KMS-11 (cell line): ENCODE measurements at regions not wholly inside any gene's neighbourhood (a gene's known extent, or its start where the extent isn't known, plus 50 kb on each side); places are given as distances from the start of the nearest gene placed in this dataset.

Experiments
- H2AFZ ChIP-seq: fragments of 200-600 bp; sonication (generic); 2 replicates; pipeline ENCODE4 v1.6.1; 2016; ENCODE audit warnings: antibody characterized with exemption, mixed run types, low read depth
- H3K27ac ChIP-seq: fragments of 200-600 bp; sonication (generic); 2 replicates; pipeline ENCODE4 v1.6.1; 2016; ENCODE audit warnings: mild to moderate bottlenecking, mixed run types
- H3K27me3 ChIP-seq: fragments of 200-600 bp; sonication (generic); 2 replicates; pipeline ENCODE4 v1.6.1; 2017; ENCODE audit warnings: mild to moderate bottlenecking, low read depth, mixed run types, moderate library complexity; ENCODE audit not compliant: insufficient read depth
- H3K36me3 ChIP-seq: fragments of 200-600 bp; sonication (generic); 2 replicates; pipeline ENCODE4 v1.6.1; 2017; ENCODE audit warnings: mild to moderate bottlenecking, mixed run types; ENCODE audit not compliant: insufficient read depth
- H3K4me1 ChIP-seq: fragments of 200-600 bp; sonication (generic); 2 replicates; pipeline ENCODE4 v1.6.1; 2016; ENCODE audit warnings: mild to moderate bottlenecking, low read depth, mixed run types; ENCODE audit not compliant: poor library complexity, severe bottlenecking
- H3K4me2 ChIP-seq: fragments of 200-600 bp; sonication (generic); 2 replicates; pipeline ENCODE4 v1.7.0; 2016; ENCODE audit warnings: mild to moderate bottlenecking, mixed run types
- H3K4me3 ChIP-seq: fragments of 200-600 bp; sonication (generic); IDR thresholded peaks from 2 replicates; pipeline ENCODE4 v1.6.1; 2017; ENCODE audit warnings: low read depth, low read length, mixed read lengths; ENCODE audit not compliant: insufficient read depth
- H3K79me2 ChIP-seq: fragments of 200-600 bp; sonication (generic); 2 replicates; pipeline ENCODE4 v1.6.1; 2016; ENCODE audit warnings: low read depth, mixed run types; ENCODE audit not compliant: insufficient read depth
- H3K9ac ChIP-seq: fragments of 200-600 bp; sonication (generic); 2 replicates; pipeline ENCODE4 v1.6.1; 2016; ENCODE audit warnings: mild to moderate bottlenecking, mixed run types
- H4K20me1 ChIP-seq: fragments of 200-600 bp; sonication (generic); 2 replicates; pipeline ENCODE4 v1.6.1; 2016; ENCODE audit warnings: mild to moderate bottlenecking, mixed run types; ENCODE audit not compliant: insufficient read depth
- CTCF ChIP-seq: fragments of 200-600 bp; sonication (generic); conservative IDR thresholded peaks from 2 replicates; pipeline ENCODE4 v1.6.1; 2017; ENCODE audit warnings: low read depth, mild to moderate bottlenecking, antibody characterized with exemption, low read length, moderate library complexity, mixed read lengths

- Histone ChIP-seq H4K20me1 (no peaks in the 10 kb centered on the region), H3K27me3 (no peaks in the 10 kb centered on the region), H3K27ac (no peak overlapping the region)
Measured at GRCh38 chr1:59141267-59141863, 155.5 kb upstream of the FGGY start.

GRCh38 chr1:59142311-59143132 is 154.4 kb upstream of the FGGY start:
- Histone ChIP-seq H2AFZ (no peak overlapping the region), H3K36me3 (no peaks in the 10 kb centered on the region), H3K27ac (no peak overlapping the region), H4K20me1 (no peaks in the 10 kb centered on the region), H3K4me1 (no peaks in the 10 kb centered on the region), H3K9ac (no peak overlapping the region), H3K27me3 (no peaks in the 10 kb centered on the region), H3K4me2 (no peak overlapping the region), H3K4me3 (no peak overlapping the region), H3K79me2 (no peaks in the 10 kb centered on the region)
- no peak for TF ChIP-seq CTCF

More at GRCh38 chr1:59141267-59141863, 155.5 kb upstream of the FGGY start:
- Histone ChIP-seq H3K4me3 (no peak overlapping the region), H2AFZ (no peak overlapping the region), H3K9ac (no peak overlapping the region), H3K4me1 (no peaks in the 10 kb centered on the region), H3K36me3 (no peaks in the 10 kb centered on the region), H3K4me2 (no peak overlapping the region), H3K79me2 (no peaks in the 10 kb centered on the region)
- TF ChIP-seq CTCF: no peak

- Histone ChIP-seq H3K79me2 (no peaks in the 10 kb centered on the region), H4K20me1 (no peaks in the 10 kb centered on the region), H3K4me3 (no peak overlapping the region), H3K27ac (no peak overlapping the region), H3K4me1 (no peaks in the 10 kb centered on the region), H3K36me3 (no peaks in the 10 kb centered on the region), H3K27me3 (no peaks in the 10 kb centered on the region), H3K4me2 (no peak overlapping the region), H3K9ac (no peak overlapping the region), H2AFZ (no peak overlapping the region)
- no peak for TF ChIP-seq CTCF
Measured at GRCh38 chr1:59143133-59143487, 153.8 kb upstream of the FGGY start.

GRCh38 chr1:59143811-59144210 is 153.1 kb upstream of the FGGY start:
- no peaks in the 10 kb centered on the region for H4K20me1 ChIP-seq
- no peaks in the 10 kb centered on the region for H3K27me3 ChIP-seq
- no peak overlapping the region for H3K4me2 ChIP-seq
- H3K4me1 ChIP-seq: no peaks in the 10 kb centered on the region
- H3K27ac ChIP-seq: no peak overlapping the region
- no peak overlapping the region for H3K9ac ChIP-seq
- TF ChIP-seq CTCF: no peak
- no peak overlapping the region for H2AFZ ChIP-seq
- H3K4me3 ChIP-seq: no peak overlapping the region
- H3K36me3 ChIP-seq: no peaks in the 10 kb centered on the region
- no peaks in the 10 kb centered on the region for H3K79me2 ChIP-seq
